Endothelial cell (in vitro differentiated cells): ENCODE measurements at regions not wholly inside any gene's neighbourhood (a gene's known extent, or its start where the extent isn't known, plus 50 kb on each side); places are given as distances from the start of the nearest gene placed in this dataset.

Experiments
- DNase-seq: peaks from one replicate; pipeline ENCODE4 v3.0.0; 2021; ENCODE audit warnings: low spot score
- H3K27ac Mint-ChIP-seq: one replicate; pipeline ENCODE4 v1.8.0; 2021; ENCODE audit warnings: mixed read lengths, inconsistent platforms; ENCODE audit not compliant: unreplicated experiment
- H3K27me3 Mint-ChIP-seq: one replicate; pipeline ENCODE4 v1.8.0; 2021; ENCODE audit warnings: mild to moderate bottlenecking, moderate library complexity, mixed read lengths, inconsistent platforms; ENCODE audit not compliant: unreplicated experiment
- H3K36me3 Mint-ChIP-seq: one replicate; pipeline ENCODE4 v1.8.0; 2021; ENCODE audit warnings: mild to moderate bottlenecking, low read depth, mixed read lengths, inconsistent platforms; ENCODE audit not compliant: unreplicated experiment
- H3K4me1 Mint-ChIP-seq: one replicate; pipeline ENCODE4 v1.8.0; 2021; ENCODE audit warnings: mild to moderate bottlenecking, mixed read lengths, inconsistent platforms; ENCODE audit not compliant: unreplicated experiment
- H3K4me3 Mint-ChIP-seq: one replicate; pipeline ENCODE4 v1.8.0; 2021; ENCODE audit warnings: mild to moderate bottlenecking, mixed read lengths, inconsistent platforms; ENCODE audit not compliant: unreplicated experiment
- H3K9me3 Mint-ChIP-seq: one replicate; pipeline ENCODE4 v1.8.0; 2021; ENCODE audit warnings: mixed read lengths, inconsistent platforms; ENCODE audit not compliant: unreplicated experiment
- CTCF ChIP-seq: fragments of 200-600 bp; sonication (generic); IDR thresholded peaks from one replicate; pipeline ENCODE4 v1.5.0; 2021; ENCODE audit warnings: antibody characterized with exemption; ENCODE audit not compliant: unreplicated experiment

GRCh38 chr11:112412383-112412782 lies 151.7 kb upstream of the PLET1 start:
- Mint-ChIP-seq H3K4me3 (no peak overlapping the region), H3K9me3 (peaks cover 5% of the 10 kb centered on the region), H3K4me1 (peaks cover 18% of the 10 kb centered on the region), H3K36me3 (peaks cover 3% of the 10 kb centered on the region), H3K27me3 (peaks cover 9% of the 10 kb centered on the region), H3K27ac (peak overlapping the region; percentile 54)
- no peak for TF ChIP-seq CTCF
- no peak for DNase-seq

- no peak for TF ChIP-seq CTCF
- peaks cover 7% of the 10 kb centered on the region for H3K36me3 Mint-ChIP-seq
- H3K27me3 Mint-ChIP-seq, result peaks cover 2% of the 10 kb centered on the region
- peaks cover 12% of the 10 kb centered on the region for H3K4me1 Mint-ChIP-seq
- DNase-seq, result no peak
- no peak overlapping the region for H3K27ac Mint-ChIP-seq
- H3K9me3 Mint-ChIP-seq, result peaks cover 2% of the 10 kb centered on the region
- no peak overlapping the region for H3K4me3 Mint-ChIP-seq
Measured at GRCh38 chr11:112417339-112417738, 156.7 kb upstream of the PLET1 start.

DNA sequence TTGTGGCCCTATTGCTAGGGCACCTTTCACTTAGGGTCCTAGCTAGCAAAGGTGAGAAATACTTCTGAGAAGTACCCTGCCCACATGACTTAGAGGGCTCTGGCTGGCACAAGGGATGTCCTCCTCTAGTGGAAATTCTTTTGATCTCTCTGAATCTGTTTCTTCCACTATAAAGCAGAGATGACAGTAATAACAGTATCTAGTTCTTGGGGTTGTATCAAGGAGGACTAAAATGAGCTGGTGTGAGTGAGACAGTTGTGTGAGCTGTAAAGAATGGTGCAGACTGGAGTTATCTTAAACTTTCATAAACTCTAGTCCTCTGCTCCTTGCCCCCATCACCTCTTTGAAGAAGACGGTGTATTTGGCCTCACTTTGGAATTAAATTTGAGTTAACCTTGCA lies 157.8 kb upstream of the PLET1 start:
- H3K4me1 Mint-ChIP-seq, result peaks cover 8% of the 10 kb centered on the region
- H3K4me3 Mint-ChIP-seq, result no peak overlapping the region
- H3K9me3 Mint-ChIP-seq, result no peaks in the 10 kb centered on the region
- no peak overlapping the region for H3K27ac Mint-ChIP-seq
- TF ChIP-seq CTCF, result no peak
- no peak for DNase-seq
- H3K36me3 Mint-ChIP-seq, result peaks cover 7% of the 10 kb centered on the region
- peaks cover 2% of the 10 kb centered on the region for H3K27me3 Mint-ChIP-seq

- H3K27me3 Mint-ChIP-seq, result peaks cover 2% of the 10 kb centered on the region
- peaks cover 4% of the 10 kb centered on the region for H3K36me3 Mint-ChIP-seq
- peaks cover 8% of the 10 kb centered on the region for H3K4me1 Mint-ChIP-seq
- no peak for DNase-seq
- no peaks in the 10 kb centered on the region for H3K9me3 Mint-ChIP-seq
- TF ChIP-seq CTCF, result no peak
- H3K27ac Mint-ChIP-seq, result no peak overlapping the region
- H3K4me3 Mint-ChIP-seq, result no peak overlapping the region
Measured at GRCh38 chr11:112421879-112422278, 161.2 kb upstream of the PLET1 start.

DNA sequence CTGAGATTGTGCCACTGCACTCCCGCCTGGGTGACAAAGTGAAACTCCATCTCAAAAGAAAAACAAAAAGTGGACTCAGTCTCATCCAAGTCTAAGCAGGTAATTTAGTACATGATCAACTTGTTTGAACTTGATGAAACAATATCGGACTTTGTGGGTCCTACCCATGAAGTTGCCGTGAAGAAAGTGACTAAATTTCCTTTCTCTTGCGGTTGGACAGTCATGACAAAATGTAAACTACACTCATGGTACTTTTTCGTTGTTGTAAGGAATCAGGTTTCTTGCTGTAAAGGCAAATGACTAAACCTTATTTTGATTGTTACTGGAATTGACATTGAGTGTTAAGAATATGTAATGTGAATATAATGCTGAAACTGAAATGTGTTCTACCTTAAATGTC lies 164.5 kb upstream of the PLET1 start:
- Mint-ChIP-seq H3K4me1 (no peaks in the 10 kb centered on the region), H3K9me3 (no peaks in the 10 kb centered on the region), H3K4me3 (no peak overlapping the region), H3K36me3 (no peaks in the 10 kb centered on the region), H3K27me3 (no peaks in the 10 kb centered on the region), H3K27ac (no peak overlapping the region)
- no peak for TF ChIP-seq CTCF
- DNase-seq, result no peak
